ENCODE measurements at regions not wholly inside any gene's neighbourhood (a gene's known extent, or its start where the extent isn't known, plus 50 kb on each side); places are given as distances from the start of the nearest gene placed in this dataset.
A peak's percentile ranks its signal among the peaks of the same experiment; 100 is the strongest.

DNA sequence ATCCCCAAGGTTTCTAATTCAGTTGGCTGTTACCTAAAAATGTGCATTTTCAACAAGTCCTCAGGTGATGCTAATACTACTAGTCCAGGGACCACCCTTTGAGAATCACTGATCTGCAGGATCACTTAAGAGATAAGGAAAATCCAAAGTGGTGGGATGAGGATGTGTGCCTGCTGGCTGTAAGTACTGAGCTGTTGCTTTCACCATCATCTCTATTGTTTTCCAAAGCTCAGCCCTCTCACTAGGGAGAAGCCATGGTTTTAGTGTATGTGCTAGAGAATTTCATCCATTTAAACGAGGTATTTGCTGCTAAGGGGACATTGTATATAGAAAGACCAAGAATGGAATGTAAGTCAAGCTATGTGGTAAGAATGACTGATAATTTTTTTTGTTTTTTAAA is 202.3 kb downstream of the KIF21A start:
- no peak for DNase-seq (ENCODE audit: low read depth in 2 of 3, low spot score in 2 of 3)

GRCh38 chr12:39239490-39240486 is 203.1 kb downstream of the KIF21A start:
- DNase-seq (ENCODE audit: low read depth in 2 of 3, low spot score in 2 of 3): no peak

- no peak for DNase-seq (ENCODE audit: low read depth in 2 of 3, low spot score in 2 of 3)
These were observed 205.9 kb downstream of the KIF21A start for GRCh38 chr12:39237004-39237403.

DNA sequence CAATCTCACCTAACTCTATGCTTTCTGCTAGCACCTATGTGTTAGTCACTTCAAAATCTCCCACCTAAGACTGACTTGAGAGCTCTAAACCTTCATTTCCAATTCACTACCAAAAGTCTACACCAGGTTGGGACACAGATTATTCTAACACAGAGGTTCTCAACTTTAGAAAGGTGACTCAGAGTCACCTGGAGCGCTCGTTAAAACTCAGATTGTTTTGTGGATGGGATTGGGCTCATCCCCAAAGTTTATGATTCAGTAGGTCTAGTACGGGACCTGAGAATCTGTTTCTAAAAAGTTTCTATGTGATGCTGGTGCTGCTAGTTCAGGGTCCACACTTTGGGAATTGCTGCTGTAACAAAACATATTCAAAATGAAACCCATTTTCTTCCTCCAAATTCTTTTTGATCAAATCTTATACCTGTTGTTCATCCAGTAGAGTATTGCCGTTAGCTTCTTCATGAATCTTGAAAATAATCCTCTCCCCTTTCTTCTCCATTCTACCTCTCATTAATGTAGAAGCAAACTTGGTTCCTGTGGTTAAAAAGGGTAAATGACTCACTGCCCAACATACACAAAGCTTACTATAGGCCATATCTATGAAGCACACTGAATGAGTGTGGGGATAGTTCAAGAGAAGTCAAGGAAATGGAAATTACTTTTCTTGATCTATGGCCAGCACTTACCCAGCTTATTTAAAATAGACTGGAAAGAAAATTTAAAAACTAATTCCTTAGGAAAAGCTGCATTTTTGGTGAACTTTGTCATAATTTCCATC is 206.7 kb downstream of the KIF21A start:
- no peak for DNase-seq (ENCODE audit: low read depth in 2 of 3, low spot score in 2 of 3)

DNA sequence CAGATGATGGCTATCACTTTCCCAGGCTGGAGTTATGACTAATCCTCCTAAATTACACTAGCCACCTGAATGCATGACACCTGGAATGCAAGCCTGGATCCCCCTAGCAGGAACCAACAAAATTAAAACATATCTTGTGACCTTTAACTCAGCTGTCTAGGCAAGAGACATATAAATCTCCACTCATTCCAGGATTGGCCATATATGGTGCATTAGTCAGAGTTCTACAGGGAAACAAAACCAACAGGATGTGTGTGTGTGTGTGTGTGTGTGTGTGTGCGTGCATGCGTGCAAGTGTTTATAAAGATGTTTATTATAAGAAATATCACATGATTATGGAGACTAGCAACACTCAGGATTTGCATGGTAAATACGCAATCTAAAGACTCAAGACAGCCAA is 212.8 kb downstream of the KIF21A start:
- no peak for DNase-seq (ENCODE audit: low read depth in 2 of 3, low spot score in 2 of 3)

DNA sequence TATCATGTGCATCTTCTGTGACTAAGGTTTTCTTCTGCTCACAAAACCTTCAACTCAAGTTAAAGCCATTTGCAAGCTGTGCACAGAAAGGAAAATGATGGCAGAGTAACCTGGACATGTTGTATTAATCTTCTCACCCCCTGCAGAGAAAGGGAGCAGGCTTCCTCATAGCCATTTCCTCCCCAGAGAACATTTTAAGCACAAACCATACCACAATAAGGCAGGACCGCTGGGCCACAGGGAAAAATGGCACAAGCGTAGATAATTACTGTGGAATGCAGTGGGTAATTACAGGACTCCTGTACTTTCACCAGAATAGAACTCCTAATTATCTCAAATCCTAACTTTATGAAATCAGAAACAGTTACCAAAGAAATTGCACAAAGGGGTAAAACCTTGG is 215.7 kb downstream of the KIF21A start:
- no peak for DNase-seq (ENCODE audit: low read depth in 2 of 3, low spot score in 2 of 3)

DNA sequence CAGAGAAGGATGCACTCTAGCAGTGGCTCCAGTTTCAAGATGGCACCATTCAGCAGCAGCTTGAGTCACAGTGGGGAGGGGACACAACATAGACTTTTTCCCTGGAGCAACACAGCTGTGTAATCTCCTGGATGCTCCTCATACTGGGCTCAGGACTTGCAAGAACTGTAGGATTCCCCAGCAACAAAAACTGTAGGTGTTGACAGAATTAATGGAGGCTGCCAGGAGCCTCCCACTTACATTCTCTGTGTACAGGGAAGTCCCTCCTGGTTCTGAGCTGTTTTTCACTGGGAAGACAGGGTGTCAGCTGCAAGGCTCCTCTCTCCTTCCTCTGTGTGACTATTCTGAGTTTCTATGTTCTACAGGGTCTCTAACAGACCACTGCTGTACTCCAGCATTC is 217.9 kb downstream of the KIF21A start:
- no peak for DNase-seq (ENCODE audit: low read depth in 2 of 3, low spot score in 2 of 3)

- DNase-seq (ENCODE audit: low read depth in 2 of 3, low spot score in 2 of 3): no peak
These were observed 237.0 kb downstream of the KIF21A start for GRCh38 chr12:39205969-39206368.

DNA sequence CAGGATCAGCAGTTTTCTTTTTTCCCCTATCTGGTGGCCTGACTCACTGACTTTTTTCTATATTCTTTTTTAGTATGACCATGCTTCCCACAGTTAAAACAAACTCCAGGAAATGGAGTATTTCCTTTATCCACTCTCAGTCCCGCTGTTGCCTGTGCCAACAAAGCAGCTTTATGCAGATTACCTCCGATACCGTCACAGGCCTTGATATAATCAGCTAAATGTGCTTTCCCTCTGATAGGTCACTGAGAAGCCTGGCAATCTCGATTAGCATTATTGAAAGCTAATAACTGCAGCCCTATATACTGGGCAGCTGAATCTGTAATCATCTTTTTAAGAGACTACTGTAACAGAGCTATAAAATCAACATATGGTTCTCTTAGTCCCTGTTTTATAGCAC is 243.6 kb downstream of the KIF21A start:
- DNase-seq (ENCODE audit: low read depth in 2 of 3, low spot score in 2 of 3): no peak

DNA sequence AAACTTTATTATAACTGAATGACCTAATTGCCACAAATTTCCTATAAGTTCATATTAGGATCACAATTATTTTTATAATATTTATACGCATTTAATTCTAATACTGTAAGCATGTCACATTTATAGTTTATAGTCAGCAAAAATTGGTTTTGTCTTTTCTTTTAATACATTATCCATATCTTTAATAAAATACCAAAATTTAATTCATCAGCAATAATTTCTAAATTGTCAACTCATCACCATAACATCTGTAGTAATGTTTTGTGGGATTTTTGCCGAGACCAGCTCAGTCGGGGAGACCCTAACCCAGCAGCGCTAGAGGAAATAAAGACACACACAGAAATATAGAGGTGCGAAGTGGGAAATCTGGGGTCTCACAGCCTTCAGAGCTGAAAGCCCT is 254.2 kb downstream of the KIF21A start:
- DNase-seq (ENCODE audit: low read depth in 2 of 3, low spot score in 2 of 3): no peak

DNA sequence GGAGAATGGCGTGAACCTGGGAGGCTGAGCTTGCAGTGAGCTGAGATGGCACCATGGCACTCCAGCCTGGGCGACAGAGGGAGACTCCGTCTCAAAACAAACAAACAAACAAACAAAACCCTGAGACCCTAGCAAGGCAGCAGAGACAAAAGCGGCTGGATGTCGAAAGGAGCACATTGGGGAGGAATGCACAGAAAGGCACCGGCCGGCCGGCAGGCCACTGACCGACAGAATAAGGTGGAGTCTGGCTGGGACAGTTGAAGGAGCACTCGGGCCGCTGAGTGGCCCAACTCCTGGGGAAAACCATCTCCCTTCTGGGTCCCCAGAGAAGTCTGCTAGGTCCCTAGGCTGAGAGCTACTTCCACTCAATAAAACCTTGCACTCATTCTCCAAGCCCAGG is 256.2 kb downstream of the KIF21A start:
- no peak for DNase-seq (ENCODE audit: low read depth in 2 of 3, low spot score in 2 of 3)

DNA sequence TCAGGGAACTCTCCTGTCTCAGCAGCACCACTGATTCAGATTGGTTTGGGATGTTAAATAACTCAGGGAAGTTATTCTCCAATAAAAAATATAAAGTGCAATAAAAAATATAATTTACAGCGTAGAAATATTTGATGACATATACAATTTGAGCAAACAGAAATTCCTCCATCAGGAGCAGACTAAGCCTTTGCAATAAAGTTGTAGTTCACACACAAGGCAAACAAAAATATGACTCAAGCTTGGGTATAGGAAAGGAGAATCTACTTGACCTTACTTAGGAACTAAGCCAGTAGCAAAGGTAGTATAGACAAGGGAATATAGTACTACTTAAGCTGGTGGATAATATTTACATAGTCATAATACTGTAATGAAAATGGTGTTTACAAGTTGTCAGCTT is 264.1 kb downstream of the KIF21A start:
- no peak for DNase-seq (ENCODE audit: low read depth in 2 of 3, low spot score in 2 of 3)

- DNase-seq (ENCODE audit: low read depth in 2 of 3, low spot score in 2 of 3): no peak
These were observed 266.6 kb downstream of the KIF21A start for GRCh38 chr12:39176356-39176755.

DNA sequence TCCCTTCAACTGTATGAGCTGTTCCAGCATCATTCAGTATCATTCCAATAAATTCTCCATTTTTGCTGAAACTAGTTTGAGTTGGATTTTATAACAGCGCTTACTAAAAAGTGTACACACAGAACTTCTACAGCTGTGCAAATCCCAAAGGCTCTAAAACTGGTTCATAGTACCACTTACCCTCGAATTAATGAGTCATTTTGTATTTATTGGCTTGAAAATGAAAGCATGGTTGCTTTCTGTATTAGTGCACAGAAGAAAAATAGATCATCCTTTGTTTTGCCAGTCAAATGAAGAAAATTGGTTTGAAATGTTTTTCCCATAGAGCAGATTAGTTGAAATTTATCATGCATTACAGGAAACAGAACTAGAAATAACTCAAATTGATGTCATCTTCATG is 268.3 kb upstream of the CPNE8 start:
- no peak for DNase-seq (ENCODE audit: low read depth in 2 of 3, low spot score in 2 of 3)

GRCh38 chr12:39165338-39165737 is 259.9 kb upstream of the CPNE8 start:
- no peak for DNase-seq (ENCODE audit: low read depth in 2 of 3, low spot score in 2 of 3)

DNA sequence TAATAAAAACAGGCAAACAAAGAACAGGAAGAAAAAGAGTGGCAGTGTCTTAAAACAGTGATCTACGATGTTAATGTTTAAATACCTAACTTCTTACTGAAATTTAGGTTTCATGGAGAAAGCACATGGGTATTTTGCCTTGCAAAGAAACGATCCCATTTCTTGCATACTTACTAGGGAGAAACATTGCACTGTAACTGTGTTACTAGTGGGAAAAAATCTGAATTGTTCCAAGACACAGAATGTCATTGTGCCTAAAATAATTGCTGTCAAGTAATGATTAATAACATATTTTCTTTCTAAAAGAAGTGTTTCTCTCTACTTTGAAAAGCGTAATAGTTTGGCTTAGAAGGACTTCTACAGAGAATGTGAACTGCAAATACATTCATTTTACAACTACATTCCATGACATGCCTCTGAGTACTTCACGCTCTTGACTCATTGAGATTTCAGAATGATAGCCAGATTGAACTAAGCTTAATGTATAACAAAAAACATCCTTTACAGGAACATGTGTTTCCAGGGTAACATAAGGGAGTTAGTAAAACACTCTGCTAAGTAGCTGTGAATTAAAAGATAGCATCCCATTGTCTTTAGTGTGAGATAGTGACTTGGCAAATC is 256.2 kb upstream of the CPNE8 start:
- no peak for DNase-seq (ENCODE audit: low read depth in 2 of 3, low spot score in 2 of 3)

- no peak for DNase-seq (ENCODE audit: low read depth in 2 of 3, low spot score in 2 of 3)
These were observed 252.4 kb upstream of the CPNE8 start for GRCh38 chr12:39157696-39158342.

GRCh38 chr12:39145175-39145999 is 240.0 kb upstream of the CPNE8 start:
- DNase-seq (ENCODE audit: low read depth in 2 of 3, low spot score in 2 of 3): peak; percentile 16 to 48 (median 23)

DNA sequence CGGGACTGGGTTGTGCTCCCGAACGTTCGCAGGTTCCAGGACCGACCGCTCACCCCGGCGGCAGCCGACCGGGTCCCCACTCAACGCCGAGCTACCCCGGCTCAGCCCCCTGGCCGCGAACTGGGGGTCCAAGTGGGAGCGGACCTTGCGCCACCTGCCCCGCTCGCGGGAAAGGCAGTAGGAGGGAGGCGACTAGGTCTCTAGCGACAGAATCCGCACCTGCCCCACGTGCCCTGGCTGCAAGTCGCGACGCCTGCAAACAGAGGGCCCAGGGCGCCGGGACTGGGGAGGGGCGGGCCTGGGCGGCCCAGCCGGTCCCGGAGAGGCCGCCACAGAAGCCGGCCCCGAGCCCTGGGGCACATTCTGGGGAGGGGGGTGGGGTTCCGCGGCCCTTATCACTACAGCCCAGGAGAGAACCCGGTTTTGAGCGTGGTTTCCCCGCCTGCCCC is 239.2 kb upstream of the CPNE8 start:
- no peak for DNase-seq (ENCODE audit: low read depth in 2 of 3, low spot score in 2 of 3)

DNA sequence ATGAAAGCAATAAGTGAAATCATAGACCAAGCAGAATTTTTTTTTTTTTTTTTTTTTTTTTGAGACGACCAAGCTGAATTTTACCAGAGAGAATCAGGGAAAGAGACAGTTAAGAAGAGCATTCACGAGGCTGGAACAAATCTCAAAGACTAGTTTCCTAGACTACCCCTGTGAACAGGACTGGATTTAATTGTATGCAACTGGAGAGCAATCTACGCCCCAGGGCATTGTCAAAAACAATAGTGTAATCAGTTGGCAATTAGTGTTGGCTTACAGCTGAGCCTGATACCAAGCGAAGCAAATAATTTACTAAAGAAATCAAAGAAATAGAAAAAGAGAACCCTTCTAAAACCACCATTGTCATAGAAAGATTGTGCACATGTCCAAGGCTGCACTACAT is 232.9 kb upstream of the CPNE8 start:
- DNase-seq (ENCODE audit: low read depth in 2 of 3, low spot score in 2 of 3): no peak
